Thoracic aorta (tissue), 2 donors: ENCODE measurements at regions not wholly inside any gene's neighbourhood (a gene's known extent, or its start where the extent isn't known, plus 50 kb on each side); places are given as distances from the start of the nearest gene placed in this dataset.
A peak's percentile ranks its signal among the peaks of the same experiment; 100 is the strongest.
"Not testable (repeated sequence)": the region's sequence is repeated elsewhere in the genome, so short reads cannot be mapped to it uniquely, and the experiment has no call there.

Experiments used
- ATAC-seq: fragments of 150-250 bp; one replicate; pipeline ENCODE4 v1.8.0; 2017; ENCODE audit warnings: low read depth; ENCODE audit not compliant: insufficient number of reproducible peaks, low FRiP score
- DNase-seq: peaks from one replicate; pipeline ENCODE4 v3.0.0-alpha.2; 2020; ENCODE audit warnings: low spot score
- H3K27ac ChIP-seq, 2 donors: fragments of 200-600 bp; sonication (generic); 1 replicate in 1 of 2; 2 replicates in 1 of 2; pipeline ENCODE4 v1.5.1; 2016; ENCODE audit warnings: mild to moderate bottlenecking in 2 of 2, moderate library complexity in 2 of 2
- H3K27me3 ChIP-seq: fragments of 200-600 bp; sonication (generic); replicated peaks from 2 replicates; pipeline ENCODE4 v1.6.0; 2016; ENCODE audit warnings: mild to moderate bottlenecking; ENCODE audit not compliant: insufficient read depth
- H3K36me3 ChIP-seq: fragments of 200-600 bp; sonication (generic); one replicate; pipeline ENCODE4 v1.5.1; 2016
- H3K4me1 ChIP-seq, 2 donors: fragments of 200-600 bp; sonication (generic); 1 replicate in 1 of 2; 2 replicates in 1 of 2; pipeline versions ENCODE4 v1.5.1 to v1.6.0; 2016; ENCODE audit warnings: low read depth in 2 of 2, mild to moderate bottlenecking in 1 of 2; ENCODE audit not compliant: control insufficient read depth in 1 of 2
- H3K4me3 ChIP-seq: fragments of 200-600 bp; sonication (generic); 2 replicates; pipeline ENCODE4 v1.5.1; 2016; ENCODE audit warnings: mild to moderate bottlenecking
- H3K9me3 ChIP-seq: fragments of 200-600 bp; sonication (generic); 2 replicates; pipeline ENCODE4 v1.5.1; 2016
- TF ChIP-seq, protein P1 (sequence below): fragments of 200-600 bp; sonication (generic); IDR thresholded peaks from one replicate; pipeline ENCODE4 v1.5.1; 2019; ENCODE audit warnings: antibody characterized with exemption

DNA sequence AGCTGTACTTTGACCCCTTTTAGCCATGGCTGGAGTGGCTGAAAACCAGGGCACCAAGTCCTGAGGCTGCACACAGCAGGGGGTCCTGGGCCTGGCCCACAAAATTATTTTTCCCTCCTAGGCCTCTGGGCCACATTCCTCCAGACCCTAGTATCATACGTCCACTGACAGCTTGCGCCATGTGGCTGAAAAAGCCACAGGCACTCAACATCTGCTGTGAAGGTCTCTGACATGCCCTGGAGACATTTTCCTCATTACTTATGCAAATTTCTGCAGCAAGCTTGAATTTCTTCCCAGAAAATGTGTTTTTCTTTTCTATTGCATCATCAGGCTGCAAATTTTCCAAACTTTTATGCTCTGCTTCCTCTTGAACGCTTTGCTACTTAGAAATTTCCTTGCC lies 239.0 kb downstream of the SQOR start:
- no peak for ATAC-seq
- Histone ChIP-seq H3K27me3 (no peaks in the 10 kb centered on the region), H3K4me1 (no peaks in the 10 kb centered on the region), H3K4me3 (no peak overlapping the region), H3K9me3 (no peaks in the 10 kb centered on the region), H3K27ac (no peak overlapping the region), H3K36me3 (no peaks in the 10 kb centered on the region)
- TF ChIP-seq, protein P1, sequence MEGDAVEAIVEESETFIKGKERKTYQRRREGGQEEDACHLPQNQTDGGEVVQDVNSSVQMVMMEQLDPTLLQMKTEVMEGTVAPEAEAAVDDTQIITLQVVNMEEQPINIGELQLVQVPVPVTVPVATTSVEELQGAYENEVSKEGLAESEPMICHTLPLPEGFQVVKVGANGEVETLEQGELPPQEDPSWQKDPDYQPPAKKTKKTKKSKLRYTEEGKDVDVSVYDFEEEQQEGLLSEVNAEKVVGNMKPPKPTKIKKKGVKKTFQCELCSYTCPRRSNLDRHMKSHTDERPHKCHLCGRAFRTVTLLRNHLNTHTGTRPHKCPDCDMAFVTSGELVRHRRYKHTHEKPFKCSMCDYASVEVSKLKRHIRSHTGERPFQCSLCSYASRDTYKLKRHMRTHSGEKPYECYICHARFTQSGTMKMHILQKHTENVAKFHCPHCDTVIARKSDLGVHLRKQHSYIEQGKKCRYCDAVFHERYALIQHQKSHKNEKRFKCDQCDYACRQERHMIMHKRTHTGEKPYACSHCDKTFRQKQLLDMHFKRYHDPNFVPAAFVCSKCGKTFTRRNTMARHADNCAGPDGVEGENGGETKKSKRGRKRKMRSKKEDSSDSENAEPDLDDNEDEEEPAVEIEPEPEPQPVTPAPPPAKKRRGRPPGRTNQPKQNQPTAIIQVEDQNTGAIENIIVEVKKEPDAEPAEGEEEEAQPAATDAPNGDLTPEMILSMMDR = no peak
- DNase-seq = no peak

DNA sequence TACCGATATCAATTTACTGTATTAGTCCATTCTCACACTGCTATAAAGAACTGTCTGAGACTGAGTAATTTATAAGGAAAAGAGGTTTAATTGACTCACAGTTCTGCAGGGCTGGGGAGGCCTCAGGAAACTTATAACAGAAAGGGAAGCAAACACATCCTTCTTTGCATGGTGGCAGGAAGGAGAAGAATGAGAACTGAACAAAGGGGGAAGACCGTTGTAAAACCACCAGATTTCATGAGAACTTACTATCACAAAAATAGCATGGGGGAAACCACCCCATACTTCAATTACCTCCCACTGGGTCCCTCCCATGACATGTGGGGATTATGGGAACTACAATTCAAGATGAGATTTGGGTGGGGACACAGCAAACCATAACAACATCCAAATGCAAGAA lies 239.7 kb downstream of the SQOR start:
- not testable (repeated sequence) for H3K9me3 ChIP-seq, DNase-seq, H3K4me3 ChIP-seq, ATAC-seq, H3K4me1 ChIP-seq, H3K27ac ChIP-seq, H3K36me3 ChIP-seq, H3K27me3 ChIP-seq

DNA sequence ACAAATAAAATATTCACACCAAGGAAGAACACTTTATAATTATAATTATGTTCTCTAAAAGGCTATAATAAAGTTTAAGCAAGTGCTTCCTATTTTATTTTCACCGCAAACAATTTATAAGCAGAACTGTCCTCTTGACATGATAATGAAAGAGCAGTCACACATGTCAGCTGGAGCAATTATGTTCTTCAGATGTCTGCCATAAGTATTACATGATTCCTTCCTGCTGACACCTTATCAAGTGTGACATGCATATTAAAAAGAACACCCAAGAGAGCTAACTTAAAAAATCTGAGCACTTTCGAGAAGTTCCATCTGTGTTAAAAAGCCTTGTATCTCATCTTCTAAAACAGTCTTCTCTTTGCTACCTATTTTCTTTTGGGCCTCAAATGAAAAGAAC lies 249.5 kb downstream of the SQOR start:
- ATAC-seq (no peak), DNase-seq (no peak)
- no peaks in the 10 kb centered on the region for H3K36me3 ChIP-seq
- no peak overlapping the region for H3K27ac ChIP-seq
- peaks cover 5 to 17% of the 10 kb centered on the region in 2 donors for H3K4me1 ChIP-seq
- H3K4me3 ChIP-seq = no peak overlapping the region
- H3K27me3 ChIP-seq = no peaks in the 10 kb centered on the region
- TF ChIP-seq, protein P1 = no peak
- no peaks in the 10 kb centered on the region for H3K9me3 ChIP-seq

DNA sequence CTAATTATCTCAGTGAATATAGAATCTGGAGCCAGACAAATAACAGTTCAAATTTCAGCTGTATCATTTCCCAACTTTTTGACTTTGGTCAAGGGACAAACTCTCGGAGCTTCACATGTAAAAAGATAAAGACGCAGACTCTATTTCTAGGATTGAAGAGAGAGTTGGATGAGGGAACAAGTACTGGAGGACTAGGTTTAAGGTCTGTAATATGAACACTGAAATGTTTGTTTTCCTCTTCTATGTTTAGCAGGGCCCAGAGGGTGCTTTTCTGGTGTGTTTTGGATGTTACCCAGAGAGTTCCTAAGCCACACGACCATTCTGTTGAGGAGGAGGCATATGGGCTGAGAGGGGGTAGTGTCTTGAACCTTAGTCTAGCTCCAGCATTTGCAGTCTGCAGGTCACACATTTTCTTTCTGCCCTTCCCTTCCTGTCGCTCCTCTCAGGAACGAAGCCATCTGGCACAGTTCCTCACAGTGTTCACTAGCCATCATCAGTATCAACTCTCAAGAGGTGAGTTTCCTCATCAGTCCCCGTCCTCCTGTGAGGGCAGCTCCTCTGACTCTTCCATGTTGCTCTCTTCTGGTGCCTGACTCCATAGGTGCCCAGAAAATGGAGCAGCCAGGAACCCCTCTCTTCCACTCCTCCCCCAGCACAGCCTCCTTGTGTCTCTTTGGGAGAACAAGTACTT lies 250.1 kb downstream of the SQOR start:
- H3K4me3 ChIP-seq = no peak overlapping the region
- H3K9me3 ChIP-seq = no peaks in the 10 kb centered on the region
- DNase-seq (no peak), ATAC-seq (no peak)
- TF ChIP-seq, protein P1 = no peak
- H3K27ac ChIP-seq = peak overlapping the region in 1 of 2 donors; percentile 19
- H3K27me3 ChIP-seq = no peaks in the 10 kb centered on the region
- peaks cover 5 to 23% of the 10 kb centered on the region in 2 donors for H3K4me1 ChIP-seq
- H3K36me3 ChIP-seq = no peaks in the 10 kb centered on the region

DNA sequence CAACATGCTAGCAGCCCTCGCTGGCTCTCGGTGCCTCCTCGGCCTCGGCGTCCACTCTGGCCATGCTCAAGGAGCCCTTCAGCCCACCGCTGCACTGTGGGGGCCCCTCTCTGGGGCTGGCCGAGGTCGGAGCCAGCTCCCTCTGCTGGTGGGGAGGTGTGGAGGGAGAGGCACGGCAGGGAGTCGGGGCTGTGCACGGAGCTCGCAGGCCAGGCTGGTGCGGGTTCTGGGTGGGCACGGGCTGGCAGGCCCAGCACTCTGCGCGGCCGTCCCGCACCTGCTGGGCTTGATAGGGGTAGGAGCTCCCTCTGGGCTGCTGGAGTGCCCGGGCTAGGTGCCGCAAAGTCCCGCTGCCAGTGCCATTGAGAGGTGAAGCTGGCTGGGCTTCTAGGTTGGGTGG lies 251.0 kb downstream of the SQOR start:
- ATAC-seq (no peak), DNase-seq (no peak)
- Histone ChIP-seq H3K4me1 (peaks cover 6 to 31% of the 10 kb centered on the region in 2 donors), H3K36me3 (no peaks in the 10 kb centered on the region), H3K9me3 (no peaks in the 10 kb centered on the region), H3K27me3 (no peaks in the 10 kb centered on the region), H3K4me3 (no peak overlapping the region), H3K27ac (no peak overlapping the region)
- TF ChIP-seq, protein P1 = no peak

DNA sequence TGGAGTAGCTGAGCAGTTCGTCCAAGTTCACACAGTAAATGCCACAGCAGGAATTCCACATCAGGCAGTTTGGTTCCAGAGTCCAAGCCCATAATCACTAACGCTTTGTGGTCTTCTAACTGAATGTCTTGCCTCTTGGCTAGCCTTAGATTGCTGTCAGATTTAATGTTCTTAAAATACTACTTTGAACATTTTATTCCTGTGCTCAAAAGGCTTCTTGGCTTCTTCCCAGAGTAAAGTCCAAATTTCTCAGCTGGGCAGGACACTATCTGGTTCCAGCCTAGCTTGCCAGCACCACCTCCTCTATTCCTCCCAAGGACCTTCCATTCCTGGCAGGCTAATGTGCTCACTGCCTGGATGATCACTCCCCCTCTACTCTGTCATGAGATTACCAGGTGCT lies 256.9 kb downstream of the SQOR start:
- no peaks in the 10 kb centered on the region for H3K27me3 ChIP-seq
- DNase-seq (peak; percentile 23), ATAC-seq (peak; percentile 90)
- TF ChIP-seq, protein P1 = no peak
- H3K36me3 ChIP-seq = no peaks in the 10 kb centered on the region
- peak overlapping the region; percentile 41 to 78 for H3K27ac ChIP-seq
- peak overlapping the region; percentile 5 for H3K4me3 ChIP-seq
- H3K4me1 ChIP-seq = peaks cover 15 to 40% of the 10 kb centered on the region in 2 donors
- H3K9me3 ChIP-seq = no peaks in the 10 kb centered on the region
